ENCODE measurements at regions not wholly inside any gene's neighbourhood (a gene's known extent, or its start where the extent isn't known, plus 50 kb on each side); places are given as distances from the start of the nearest gene placed in this dataset.

DNA sequence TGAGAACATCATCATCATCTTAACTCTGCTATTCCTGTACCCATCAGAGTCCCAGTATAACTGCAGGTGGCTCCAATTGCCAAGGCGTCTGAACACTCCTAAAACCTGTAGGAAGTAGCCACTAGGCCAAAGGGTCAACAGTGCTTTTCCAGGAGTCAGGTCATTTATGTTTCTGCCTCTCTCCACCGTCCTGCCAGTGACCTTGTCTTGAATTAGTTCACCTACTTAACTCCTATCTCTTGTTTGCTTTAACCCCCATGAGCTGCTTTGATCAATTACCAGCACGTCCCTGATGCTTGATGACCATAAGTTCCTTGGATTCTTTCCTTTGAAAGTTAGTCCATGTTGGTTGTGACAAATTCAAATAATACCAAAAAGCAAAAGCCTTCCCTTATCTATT is 169.8 kb upstream of the ANKRD28 start:
- intact Hi-C loops (cut with DNase I): no loop called here
- no peak for DNase-seq
- Histone ChIP-seq H3K27me3 (no peaks in the 10 kb centered on the region), H3K4me1 (ENCODE audit: insufficient read depth) (no peaks in the 10 kb centered on the region), H3K27ac (no peak overlapping the region), H3K36me3 (no peaks in the 10 kb centered on the region), H3K4me3 (no peak overlapping the region), H3K9me3 (no peaks in the 10 kb centered on the region)
- 53 to 86% (median 68%) methylated on average over 3 of the region's 3 CpGs for WGBS, 3 donors
- no peak for TF ChIP-seq EP300 (IDR thresholded peaks at IDR 0.05)
- no peak for TF ChIP-seq POLR2A (IDR thresholded peaks at IDR 0.05)
- TF ChIP-seq CTCF (IDR thresholded peaks at IDR 0.05): no peak

DNA sequence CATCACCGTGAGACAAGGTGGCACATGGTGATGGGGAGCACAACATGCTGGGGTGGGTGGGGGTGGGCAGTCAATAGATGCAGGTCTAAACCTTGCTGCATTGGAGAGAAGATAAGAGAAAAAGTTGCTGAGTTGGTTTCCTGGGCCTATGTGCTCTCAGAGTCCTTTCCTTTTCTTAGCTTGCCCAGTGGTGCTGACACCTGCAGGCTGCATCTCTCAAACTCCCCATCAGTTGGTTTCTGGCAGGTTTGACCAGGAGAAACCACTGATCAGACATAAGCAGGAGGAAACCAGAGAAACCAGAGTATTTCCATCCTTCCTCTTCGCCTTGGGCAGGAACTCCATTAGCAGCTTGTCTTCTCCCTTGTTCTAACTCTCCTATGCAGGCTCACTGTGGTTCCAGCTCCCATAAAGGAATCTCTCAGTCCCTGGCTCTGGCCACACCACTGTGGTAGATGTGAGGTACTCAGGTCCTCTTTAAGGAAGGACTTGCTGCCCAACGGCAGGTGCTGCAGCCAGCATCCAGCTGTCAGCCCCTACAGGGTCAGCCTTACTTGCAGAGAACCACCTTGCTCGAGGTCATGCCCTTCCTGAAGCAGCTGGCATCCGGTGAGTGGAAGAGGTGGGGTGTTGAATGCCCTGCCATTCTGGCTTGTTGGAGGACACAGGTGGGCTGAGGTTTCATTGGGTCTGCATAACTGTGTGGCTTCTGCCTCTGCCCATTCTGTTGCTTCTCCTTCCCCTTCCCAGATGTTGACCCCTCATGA is 172.3 kb upstream of the ANKRD28 start:
- no peak for TF ChIP-seq EP300 (IDR thresholded peaks at IDR 0.05)
- TF ChIP-seq CTCF (IDR thresholded peaks at IDR 0.05): no peak
- TF ChIP-seq POLR2A (IDR thresholded peaks at IDR 0.05): no peak

GRCh38 chr3:15973414-15973813 is 175.6 kb upstream of the ANKRD28 start:
- no peaks in the 10 kb centered on the region for H3K4me1 ChIP-seq (ENCODE audit: insufficient read depth)
- no peaks in the 10 kb centered on the region for H3K27me3 ChIP-seq
- no peak overlapping the region for H3K27ac ChIP-seq
- intact Hi-C loops (cut with DNase I): no loop called here
- H3K9me3 ChIP-seq: no peaks in the 10 kb centered on the region
- no peaks in the 10 kb centered on the region for H3K36me3 ChIP-seq
- TF ChIP-seq POLR2A (IDR thresholded peaks at IDR 0.05) (no peak), EP300 (IDR thresholded peaks at IDR 0.05) (no peak), CTCF (IDR thresholded peaks at IDR 0.05) (no peak)
- WGBS, 3 donors: 93 to 96% (median 95%) methylated on average over 8 of the region's 8 CpGs
- DNase-seq: no peak
- H3K4me3 ChIP-seq: no peak overlapping the region

More for the DNA sequence above, 172.3 kb upstream of the ANKRD28 start:
- Histone ChIP-seq H3K27me3 (no peaks in the 10 kb centered on the region), H3K4me3 (no peak overlapping the region), H3K9me3 (no peaks in the 10 kb centered on the region), H3K4me1 (ENCODE audit: insufficient read depth) (no peaks in the 10 kb centered on the region), H3K27ac (no peak overlapping the region), H3K36me3 (no peaks in the 10 kb centered on the region)
- intact Hi-C loops (cut with DNase I): no loop called here
- WGBS, 3 donors: 87 to 95% (median 88%) methylated on average over 5 of the region's 5 CpGs
- DNase-seq: no peak

GRCh38 chr3:15973940-15974339 is 176.2 kb upstream of the ANKRD28 start:
- no peaks in the 10 kb centered on the region for H3K27me3 ChIP-seq
- no peak overlapping the region for H3K27ac ChIP-seq
- H3K4me1 ChIP-seq (ENCODE audit: insufficient read depth): no peaks in the 10 kb centered on the region
- 79 to 94% (median 89%) methylated on average over 1 of the region's 1 CpG for WGBS, 3 donors
- TF ChIP-seq EP300 (IDR thresholded peaks at IDR 0.05) (no peak), CTCF (IDR thresholded peaks at IDR 0.05) (no peak), POLR2A (IDR thresholded peaks at IDR 0.05) (no peak)
- DNase-seq: no peak
- H3K4me3 ChIP-seq: no peak overlapping the region
- H3K36me3 ChIP-seq: no peaks in the 10 kb centered on the region
- H3K9me3 ChIP-seq: no peaks in the 10 kb centered on the region
- intact Hi-C loops (cut with DNase I): no loop called here
